GM21515 (cell line): ENCODE measurements at regions not wholly inside any gene's neighbourhood (a gene's known extent, or its start where the extent isn't known, plus 50 kb on each side); places are given as distances from the start of the nearest gene placed in this dataset.

ENCODE experiments used
- ATAC-seq: cut with Tn5 transposase; IDR thresholded peaks from one replicate; pipeline ENCODE4 v1.9.1; 2021; ENCODE audit not compliant: unreplicated experiment

DNA sequence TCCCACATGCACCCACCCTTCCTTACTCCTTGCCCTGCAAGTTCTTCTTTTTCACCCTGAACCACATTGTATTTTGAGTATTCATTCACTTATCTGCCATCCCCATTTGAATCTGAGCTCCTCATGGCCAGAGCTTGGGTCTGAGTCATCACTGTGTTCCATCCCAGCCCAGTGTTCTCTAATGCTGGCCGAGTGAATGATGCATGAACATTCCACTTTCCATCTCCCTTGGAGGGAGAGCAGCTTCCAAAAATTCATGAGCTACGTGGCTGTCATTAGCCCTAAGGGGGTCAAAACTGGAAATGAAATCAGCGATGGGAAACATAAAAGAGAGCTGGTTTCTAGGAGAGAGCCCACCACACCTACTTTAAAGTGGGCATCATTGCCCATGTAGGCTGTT lies 187.0 kb upstream of the USP24 start:
- ATAC-seq = no peak

DNA sequence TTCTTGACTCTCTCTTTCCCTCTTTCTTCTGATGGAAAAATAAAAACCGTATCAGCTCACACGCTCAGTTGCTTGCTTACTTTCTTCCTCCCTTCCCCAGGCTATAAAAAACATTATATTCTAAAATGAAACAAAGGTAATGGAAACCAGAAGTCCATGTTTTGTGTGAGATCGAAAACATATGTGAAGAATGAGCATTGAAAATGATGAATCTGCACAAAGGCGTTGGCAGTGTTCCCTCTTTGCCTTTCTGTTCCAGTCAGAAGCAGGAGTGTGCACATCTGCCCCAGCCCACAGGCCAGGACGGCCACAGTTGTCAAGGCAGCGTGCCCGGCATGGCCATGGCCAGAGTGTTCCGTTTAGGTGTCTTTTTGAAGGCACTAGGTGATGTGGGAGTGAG lies 185.3 kb upstream of the USP24 start:
- ATAC-seq = no peak

GRCh38 chr1:55399346-55399745 lies 184.2 kb upstream of the USP24 start:
- no peak for ATAC-seq

- no peak for ATAC-seq
Observed at GRCh38 chr1:55396381-55396891, 181.3 kb upstream of the USP24 start.

DNA sequence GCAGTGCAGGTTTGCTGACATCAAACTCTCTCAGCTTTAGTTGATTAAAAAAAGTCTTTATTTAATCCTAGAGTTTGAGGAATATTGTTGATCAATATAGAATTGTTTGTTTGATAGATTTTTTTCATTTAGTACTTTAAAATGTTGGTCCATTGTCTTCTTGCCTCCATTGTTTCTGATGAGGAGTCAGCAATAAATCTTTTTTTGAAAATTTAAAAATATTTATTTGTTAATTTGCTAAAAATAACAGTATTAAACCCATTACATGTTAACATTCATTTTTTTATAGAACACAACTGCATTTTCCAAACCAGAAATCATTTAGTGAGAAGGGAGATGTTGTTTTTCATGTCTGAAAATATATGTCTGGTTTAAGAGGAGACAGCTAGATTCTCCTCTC lies 173.8 kb upstream of the USP24 start:
- no peak for ATAC-seq

GRCh38 chr1:55387145-55387544 lies 172.0 kb upstream of the USP24 start:
- no peak for ATAC-seq

DNA sequence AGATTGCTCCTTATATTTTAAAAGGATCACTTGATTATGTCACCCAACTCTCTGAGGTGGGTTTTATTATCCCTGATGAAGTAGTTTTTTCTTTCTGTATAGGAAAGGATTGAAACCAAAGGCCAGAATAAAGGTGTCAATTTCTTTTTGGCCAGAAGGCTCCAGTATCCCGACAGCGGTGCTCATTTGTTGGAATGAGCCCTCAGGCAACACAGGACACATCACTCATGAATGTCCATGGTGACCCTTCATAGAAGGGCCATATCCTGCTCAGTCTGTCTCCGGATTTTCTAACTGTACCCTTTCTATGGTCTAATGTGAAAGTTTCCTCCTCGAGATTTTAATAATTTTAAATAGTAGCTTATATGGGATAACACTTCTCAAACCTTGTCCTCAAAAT lies 171.3 kb upstream of the USP24 start:
- ATAC-seq = no peak

- no peak for ATAC-seq
Observed at GRCh38 chr1:55385402-55386018, 170.3 kb upstream of the USP24 start.

DNA sequence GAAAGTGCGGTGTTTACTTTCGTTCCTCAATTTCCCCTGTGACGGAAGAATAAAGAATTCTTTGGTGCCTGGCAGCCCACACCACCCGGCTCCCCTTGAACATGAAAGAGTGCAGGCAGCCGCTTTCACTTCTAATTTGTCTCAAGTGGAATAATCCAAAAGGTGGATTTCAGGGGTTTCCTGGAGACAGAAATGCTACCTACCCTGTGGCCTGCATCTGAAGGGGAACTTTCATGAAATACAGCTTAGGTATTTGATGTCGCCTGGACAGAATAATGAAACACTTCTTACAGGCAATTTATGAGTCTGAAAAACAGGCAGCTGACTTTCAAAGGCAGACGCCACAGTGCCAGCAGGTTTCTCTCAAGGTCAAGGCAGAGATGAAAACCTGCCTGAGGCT lies 169.5 kb upstream of the USP24 start:
- ATAC-seq = no peak

- ATAC-seq = no peak
Observed at GRCh38 chr1:55382806-55383305, 167.7 kb upstream of the USP24 start.

GRCh38 chr1:55381983-55382382 lies 166.8 kb upstream of the USP24 start:
- ATAC-seq = no peak

DNA sequence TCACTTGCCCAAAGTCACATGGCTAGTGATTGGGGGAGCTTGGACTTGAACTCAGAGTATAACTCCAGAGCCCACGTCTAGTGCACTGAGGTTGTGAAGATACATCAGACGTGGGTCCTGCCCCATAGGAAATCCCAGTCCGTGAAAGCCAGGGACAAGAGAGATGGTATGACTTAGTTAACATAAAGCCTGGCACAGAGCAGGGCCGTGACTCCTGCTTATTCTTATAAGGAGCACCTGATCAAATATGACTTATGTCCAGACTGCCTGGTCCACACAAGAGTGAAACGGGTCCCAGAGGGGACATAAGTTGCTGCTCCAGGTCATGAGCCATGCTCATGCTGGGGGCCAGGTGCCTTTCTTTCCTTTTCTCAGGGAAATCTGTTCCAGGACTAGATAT lies 166.3 kb upstream of the USP24 start:
- ATAC-seq = no peak

DNA sequence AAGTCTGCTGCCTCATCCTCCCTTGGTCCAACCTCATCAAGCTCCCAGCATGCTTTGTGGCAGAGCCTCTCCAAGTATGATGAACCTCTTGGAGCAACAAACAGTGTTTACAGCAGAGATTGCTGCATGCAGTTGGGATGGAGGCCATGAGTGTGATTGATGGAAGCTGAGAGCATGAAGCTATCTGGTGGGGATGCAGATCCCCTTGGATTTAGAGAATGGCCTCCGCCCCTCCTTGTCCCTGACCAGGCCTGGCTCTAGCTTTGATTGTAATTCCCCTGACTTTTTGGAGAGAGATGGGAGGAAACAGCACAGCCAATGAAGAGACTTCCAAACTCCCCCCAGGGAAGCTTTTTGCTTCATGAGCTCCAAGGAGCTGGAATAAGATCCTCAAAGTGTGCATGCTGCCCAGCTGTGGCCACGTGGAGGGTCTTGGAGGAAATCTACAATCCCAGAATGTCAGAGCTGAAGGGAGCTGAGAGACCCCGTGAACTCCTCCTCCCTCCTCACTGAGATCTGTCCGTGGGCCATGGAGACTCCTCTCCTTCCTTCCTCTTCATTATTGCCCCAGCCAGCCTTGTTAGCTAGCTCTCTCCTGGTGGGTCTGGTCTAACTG lies 165.3 kb upstream of the USP24 start:
- no peak for ATAC-seq

DNA sequence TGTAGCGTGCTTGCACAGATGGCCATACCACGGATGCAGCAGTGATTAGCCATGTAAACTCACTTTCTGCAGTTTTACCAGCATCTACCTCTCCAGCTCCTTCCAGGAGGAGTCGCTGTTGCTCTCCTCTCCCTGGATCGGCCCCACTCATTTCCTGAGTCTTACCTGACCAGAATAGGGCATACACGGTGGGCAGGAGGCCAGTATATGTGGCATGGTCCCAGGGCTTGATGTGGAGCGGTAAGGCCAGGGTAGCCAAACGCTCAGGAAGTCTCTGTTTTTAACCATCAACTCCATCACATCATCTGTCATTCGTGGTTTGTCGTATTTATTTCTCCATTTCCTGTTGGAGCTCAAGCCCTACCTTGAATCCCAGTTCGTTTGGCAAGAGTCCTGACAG lies 163.4 kb upstream of the USP24 start:
- no peak for ATAC-seq

DNA sequence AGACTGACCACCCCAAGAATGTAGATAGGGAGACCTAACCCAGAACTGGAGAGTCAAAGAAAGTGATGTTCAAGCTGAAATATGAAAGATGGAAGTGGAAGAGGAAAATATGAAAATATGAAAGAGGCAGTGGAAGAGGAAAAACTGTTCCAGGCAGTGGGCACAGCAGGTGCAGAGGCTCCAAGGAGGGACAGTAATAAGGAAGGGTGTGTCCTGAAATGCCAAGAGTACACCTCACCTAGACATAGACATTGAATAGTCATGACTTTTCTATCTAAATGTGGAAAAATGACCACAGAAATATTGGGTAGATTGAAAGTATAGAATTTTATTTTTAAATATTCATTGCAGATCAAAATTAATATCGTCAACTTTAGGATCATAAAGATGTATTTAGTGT lies 161.7 kb upstream of the USP24 start:
- no peak for ATAC-seq

DNA sequence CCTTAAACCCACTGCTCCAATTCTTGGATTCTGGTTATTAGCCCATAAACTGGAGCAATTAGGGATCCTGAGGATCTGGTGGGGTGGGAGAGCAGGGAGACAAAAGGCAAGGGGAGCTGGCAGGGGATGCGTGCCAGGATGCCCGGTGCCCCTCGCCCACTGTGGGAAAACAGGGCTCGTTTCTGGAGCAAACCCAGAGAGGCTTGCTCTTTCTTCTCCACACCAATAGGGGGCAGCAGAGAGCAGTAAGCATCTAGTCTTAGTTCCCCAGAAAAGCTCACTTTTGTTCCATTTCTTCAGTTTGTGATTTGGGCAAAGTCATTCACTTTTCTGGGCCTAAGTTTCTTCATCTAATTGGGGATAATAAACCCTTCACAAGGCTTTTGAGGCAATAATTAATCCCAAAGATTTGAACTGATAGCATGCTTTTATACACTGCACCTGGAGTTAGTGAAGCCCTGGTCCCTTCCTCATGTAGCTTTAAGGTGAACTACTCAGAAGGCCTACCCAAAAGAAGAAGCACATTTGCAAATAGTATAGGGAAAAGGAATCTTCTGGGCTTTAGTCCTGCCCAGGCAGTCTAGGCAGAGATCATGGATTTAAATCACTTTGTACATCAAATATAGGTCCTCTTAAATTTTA lies 160.6 kb upstream of the USP24 start:
- no peak for ATAC-seq

DNA sequence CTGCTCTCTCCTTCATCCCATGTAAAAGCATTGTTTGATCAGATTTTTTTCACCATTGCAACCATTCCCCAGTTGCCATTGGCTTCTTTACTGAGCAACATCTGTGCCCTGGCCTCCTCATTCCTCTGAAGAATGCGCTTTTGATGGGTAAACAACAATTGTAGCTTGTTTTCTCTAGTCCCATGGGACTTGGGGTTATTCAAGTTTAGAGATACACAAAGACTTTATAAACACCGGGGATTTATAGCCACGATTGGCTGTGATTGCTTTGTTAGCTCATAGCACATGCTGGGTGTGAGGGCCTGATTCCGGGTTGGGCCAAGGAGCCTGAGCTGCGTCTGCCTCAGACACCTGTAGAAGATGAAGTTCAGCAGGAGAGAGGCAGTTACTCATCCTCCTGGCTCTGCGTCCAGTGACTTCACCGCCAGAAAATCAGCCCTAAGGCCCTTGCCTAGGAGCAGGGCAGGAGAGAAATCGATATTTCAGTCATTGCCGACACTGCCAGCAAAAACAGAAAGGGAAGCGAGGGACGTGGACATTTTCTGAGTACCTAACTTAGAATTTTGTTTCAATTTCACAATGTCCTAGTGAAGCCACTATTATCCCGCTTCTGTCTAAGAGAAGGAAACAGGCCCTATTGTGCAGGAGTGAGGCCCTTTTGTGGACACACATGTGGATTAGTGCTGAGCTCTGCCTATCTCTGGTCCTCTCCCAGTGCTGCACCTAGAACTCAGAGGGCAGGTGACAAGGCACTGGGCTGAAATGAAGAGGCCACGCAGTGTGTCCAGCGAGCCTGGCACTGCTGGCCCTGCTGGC lies 159.8 kb upstream of the USP24 start:
- ATAC-seq = no peak

- no peak for ATAC-seq
Observed at GRCh38 chr1:55374216-55374615, 159.1 kb upstream of the USP24 start.

DNA sequence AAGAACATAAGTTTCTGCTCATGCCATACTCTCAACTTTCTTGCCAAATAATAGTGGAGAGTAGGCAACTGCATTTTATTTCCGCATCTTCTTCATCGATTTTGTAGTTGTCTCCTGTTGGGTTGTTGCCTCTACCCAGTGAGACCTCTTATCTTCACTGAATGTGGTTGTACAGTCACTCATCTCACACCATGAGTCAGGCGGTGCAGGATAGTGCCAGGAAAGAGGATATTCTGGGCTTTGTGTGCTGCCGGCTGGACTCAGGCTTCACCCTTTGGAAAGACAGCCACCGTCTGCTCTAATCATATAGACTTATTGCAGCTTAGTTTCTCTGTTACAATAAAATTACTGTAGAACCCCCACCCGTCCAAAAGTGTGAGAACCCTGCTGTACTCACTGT lies 154.3 kb upstream of the USP24 start:
- ATAC-seq = no peak

DNA sequence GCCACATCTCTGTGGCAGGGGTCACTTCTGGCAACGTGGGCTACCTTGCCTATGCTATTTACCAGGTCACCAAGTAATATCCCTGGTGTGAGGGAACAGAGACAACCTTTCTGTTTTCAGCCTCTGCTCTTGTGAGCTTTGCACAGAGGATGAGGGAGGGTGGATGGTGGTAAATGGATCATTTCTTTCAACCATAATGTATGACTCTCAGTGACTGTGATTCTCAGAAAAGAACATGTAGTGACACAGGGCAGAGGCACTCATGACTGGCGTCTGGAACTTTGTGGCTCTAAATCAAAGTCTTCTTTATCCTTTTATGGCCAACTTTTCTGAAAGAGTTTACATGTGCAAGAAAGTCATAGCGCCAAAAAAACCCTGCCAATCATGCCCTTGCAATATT lies 153.5 kb upstream of the USP24 start:
- ATAC-seq = no peak

DNA sequence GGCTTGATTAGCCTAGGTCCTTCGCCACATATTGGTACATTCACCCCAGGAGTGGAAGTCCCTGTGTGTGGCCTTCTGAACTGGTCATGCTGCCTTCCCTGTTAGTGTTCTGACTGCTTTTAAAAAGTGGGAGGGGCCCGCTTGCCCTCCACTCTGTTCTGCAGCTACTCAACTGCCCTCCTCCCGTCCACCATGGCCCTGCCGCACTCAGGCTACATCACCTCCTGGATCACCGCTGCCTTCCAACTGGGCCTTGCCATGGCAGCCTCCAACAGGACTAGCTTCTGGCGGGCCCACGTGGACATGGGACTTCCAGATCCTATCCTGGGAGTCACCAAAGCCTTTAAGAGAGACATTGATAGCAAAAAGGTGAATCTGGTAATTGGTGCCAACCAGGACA lies 152.1 kb upstream of the USP24 start:
- no peak for ATAC-seq

DNA sequence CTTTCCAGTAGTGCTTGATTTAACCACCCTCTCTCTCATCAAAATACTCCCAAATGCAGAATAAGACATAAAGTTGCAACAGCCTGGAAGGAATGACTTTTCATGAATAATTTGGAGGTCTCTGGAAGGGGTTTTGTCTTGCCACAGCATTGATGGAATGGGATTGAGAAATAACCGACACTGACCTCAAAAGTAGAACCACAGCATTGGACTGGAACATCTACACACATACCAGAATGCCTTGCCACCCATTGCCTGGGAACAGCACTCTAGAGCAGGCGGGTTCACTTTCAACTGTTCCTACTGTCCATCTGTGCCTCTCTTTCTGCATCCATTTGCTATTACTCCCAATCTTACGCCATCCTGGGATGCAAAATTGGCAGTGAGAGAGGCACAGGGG lies 149.1 kb upstream of the USP24 start:
- ATAC-seq = no peak
